Fibroblast of peridontal ligament (primary cell): ENCODE measurements at regions not wholly inside any gene's neighbourhood (a gene's known extent, or its start where the extent isn't known, plus 50 kb on each side); places are given as distances from the start of the nearest gene placed in this dataset.

Experiments used
- DNase-seq: peaks from one replicate; pipeline ENCODE4 v3.0.0-alpha.2; 2010; ENCODE audit errors: extremely low read depth

- DNase-seq, result no peak
Measured at GRCh38 chr19:34109596-34109995, 62.7 kb upstream of the LSM14A start.

GRCh38 chr19:34118879-34119748 is 53.2 kb upstream of the LSM14A start:
- no peak for DNase-seq

GRCh38 chr19:34120141-34120540 is 52.2 kb upstream of the LSM14A start:
- no peak for DNase-seq

- peak; percentile 69 for DNase-seq
Measured at GRCh38 chr19:34120846-34121639, 51.3 kb upstream of the LSM14A start.
